HG03025 (cell line): ENCODE measurements at regions not wholly inside any gene's neighbourhood (a gene's known extent, or its start where the extent isn't known, plus 50 kb on each side); places are given as distances from the start of the nearest gene placed in this dataset.
"Not testable (repeated sequence)": the region's sequence is repeated elsewhere in the genome, so short reads cannot be mapped to it uniquely, and the experiment has no call there.

Source experiments
- ATAC-seq: cut with Tn5 transposase; IDR thresholded peaks from one replicate; pipeline ENCODE4 v1.9.1; 2021; ENCODE audit warnings: mild to moderate bottlenecking, moderate library complexity; ENCODE audit not compliant: unreplicated experiment, low FRiP score

- no peak for ATAC-seq
These were observed 124.5 kb upstream of the SLC13A1 start for GRCh38 chr7:123324283-123324682.

GRCh38 chr7:123323689-123324088, 123.9 kb upstream of the SLC13A1 start:
- no peak for ATAC-seq

GRCh38 chr7:123321578-123321977, 121.8 kb upstream of the SLC13A1 start:
- not testable (repeated sequence) for ATAC-seq

GRCh38 chr7:123319911-123320310, 120.1 kb upstream of the SLC13A1 start:
- ATAC-seq, result no peak

GRCh38 chr7:123314886-123315285, 115.1 kb upstream of the SLC13A1 start:
- ATAC-seq, result no peak

DNA sequence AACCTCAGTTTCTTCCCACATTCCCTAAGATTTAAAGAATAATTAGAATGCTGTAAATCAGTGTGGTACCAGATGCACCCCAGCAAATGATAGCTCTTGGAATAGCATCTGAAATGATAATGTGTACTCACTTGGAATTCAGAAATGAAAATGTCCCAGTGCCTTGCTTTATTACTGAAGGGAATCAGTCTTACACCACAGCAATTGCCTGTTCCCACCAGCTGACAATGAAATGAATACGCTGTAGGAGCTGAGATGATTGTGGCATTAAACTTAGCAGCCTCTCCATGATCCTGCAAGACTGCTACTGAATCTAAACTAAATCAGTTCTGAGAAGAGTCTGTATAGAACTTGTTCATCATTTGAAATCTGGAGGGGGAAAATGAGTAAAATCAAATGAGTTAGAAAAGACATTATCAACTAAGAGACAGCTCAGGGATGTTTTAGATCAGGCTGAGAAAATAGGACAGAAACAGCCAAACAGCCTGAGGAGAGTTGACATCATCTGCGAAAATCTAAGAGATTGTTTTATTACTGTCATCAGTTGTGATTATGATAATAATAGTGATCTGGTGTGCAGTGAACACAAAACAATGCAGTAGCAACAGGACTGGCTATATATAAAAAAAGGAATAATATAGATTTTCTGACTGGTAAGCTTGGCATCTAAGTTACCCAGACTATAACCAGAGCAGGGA, 108.6 kb upstream of the SLC13A1 start:
- ATAC-seq, result no peak

DNA sequence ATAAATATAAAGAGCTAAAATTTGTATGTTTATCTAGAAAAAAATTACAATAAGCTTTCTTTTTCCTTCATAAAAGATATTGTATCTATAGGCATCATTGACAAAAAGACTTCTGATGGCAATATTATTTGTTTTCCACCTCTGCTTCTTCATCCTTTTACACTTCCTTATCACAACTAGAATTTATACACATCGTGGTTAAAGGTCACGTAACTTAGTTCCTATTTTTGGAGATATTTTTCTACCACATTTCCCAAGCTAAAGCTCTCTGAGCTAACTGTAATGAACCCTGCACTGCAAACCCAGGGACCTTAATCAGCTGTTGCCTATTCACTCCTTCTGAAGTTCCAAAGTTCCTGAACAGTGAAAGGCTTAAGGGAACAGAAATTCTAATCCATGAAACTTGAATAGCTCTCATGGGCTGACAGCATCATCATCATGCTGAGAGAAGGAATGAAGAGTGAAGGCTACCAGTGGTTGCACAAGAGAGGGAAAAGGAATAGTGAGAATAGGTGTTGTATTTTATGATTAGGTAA, 106.1 kb upstream of the SLC13A1 start:
- no peak for ATAC-seq

DNA sequence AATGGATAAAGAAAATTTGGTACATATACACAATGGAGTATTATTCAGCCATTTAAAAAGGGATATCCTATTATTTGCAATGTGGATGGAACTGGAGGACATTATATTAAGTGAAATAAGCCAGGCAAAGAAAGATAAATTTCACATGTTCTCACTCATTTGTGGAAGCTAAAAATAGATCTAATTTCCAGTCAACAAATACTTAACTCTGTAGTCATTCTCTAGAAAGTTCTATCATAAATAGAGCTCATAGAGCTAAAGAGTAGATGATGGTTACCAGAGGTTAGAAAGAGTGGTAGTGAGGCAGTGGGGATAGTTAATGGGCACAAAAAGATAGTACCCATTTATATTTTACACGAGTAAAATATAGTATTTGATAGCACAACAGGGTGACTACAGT, 104.2 kb upstream of the SLC13A1 start:
- ATAC-seq, result no peak

GRCh38 chr7:123296965-123297364, 97.2 kb upstream of the SLC13A1 start:
- ATAC-seq, result no peak

DNA sequence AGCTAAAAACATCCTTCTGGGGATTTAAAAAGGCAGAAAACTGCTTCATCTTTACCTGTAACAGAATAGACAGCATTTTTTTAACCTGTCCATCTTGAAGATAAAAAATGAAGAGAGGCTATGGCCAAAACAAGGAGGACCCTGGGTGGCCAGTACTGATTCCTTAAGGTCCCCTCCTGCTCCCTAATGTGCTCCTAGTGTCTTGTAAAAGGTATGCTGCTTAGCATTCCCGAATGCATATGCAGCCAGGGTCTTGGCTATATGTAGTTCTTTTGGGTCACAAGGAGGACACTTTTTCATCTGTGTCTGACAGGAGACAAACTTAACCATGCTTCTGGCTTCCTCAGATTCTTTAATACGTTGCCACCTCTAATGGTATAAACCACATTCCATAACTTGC, 93.9 kb upstream of the SLC13A1 start:
- ATAC-seq, result no peak

- ATAC-seq, result no peak
These were observed 92.5 kb upstream of the SLC13A1 start for GRCh38 chr7:123292227-123292626.

- ATAC-seq, result no peak
These were observed 89.4 kb upstream of the SLC13A1 start for GRCh38 chr7:123289200-123289599.

DNA sequence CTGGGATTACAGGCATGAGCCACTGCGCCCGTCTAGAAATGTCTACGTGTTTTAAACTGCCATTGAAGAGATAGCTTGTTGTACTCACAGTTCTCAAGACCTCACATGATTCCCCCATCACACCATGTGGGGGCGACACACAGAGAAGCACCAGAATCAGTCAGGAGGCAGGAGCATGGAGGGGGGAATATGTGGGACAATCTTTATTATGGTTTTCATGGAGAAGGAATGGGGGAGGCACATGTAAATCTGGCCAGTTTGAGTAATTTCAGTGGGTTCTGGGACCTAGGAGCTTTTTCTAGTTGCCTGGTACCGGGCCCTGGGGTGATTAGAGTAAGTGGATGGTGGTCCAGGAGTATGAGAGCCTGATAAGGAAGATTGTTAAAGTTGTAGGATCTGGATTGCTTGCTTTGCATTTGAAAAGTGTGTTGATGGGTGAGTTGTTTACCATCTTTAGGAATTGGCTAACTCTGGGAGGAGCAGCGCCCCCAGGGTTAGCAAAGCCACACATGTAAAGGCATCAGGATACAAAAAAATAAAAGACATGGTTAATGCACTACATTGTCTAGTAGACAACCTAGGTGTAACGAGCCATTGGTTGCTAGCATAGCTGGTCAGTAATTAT, 85.4 kb upstream of the SLC13A1 start:
- no peak for ATAC-seq

DNA sequence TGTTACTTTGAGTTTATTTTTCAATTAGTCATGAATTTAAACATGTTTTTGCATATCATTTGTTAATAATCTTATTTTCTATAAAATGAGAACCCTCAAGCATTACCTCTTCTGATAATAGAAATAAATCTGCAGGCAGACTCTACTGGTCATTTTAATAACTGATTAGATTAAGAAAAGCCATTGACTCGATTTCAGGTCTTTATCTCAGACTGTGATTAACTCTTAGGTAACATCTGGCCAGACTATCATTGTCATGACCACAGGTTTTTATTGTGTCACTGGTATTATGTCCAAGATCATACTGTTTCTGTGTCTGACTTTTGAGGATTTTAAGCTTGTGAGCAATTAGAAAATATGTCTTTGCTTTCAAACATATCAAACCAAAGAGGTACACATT, 83.6 kb upstream of the SLC13A1 start:
- no peak for ATAC-seq

DNA sequence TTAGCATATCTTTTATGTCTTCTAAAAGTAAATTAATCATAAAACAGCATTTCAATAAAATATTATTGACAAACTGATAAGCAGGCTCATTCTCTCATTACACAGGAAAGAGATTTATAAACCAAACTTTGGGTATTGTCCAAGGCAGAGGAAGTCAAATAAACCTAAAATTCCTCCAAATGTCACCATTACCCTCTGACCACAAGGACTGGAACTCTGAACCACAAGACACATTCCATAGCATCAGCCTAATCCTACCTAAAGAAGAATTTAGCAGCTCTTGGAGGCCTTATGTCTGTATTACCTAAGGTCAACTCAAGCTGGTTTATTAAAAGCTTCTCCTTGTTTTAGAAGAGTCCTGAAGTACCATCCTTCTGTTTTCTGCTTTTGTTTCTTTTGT, 82.4 kb upstream of the SLC13A1 start:
- no peak for ATAC-seq

GRCh38 chr7:123279949-123280348, 80.2 kb upstream of the SLC13A1 start:
- no peak for ATAC-seq

- ATAC-seq, result no peak
These were observed 75.4 kb upstream of the SLC13A1 start for GRCh38 chr7:123275036-123275753.

- ATAC-seq, result no peak
These were observed 73.4 kb upstream of the SLC13A1 start for GRCh38 chr7:123273185-123273584.

DNA sequence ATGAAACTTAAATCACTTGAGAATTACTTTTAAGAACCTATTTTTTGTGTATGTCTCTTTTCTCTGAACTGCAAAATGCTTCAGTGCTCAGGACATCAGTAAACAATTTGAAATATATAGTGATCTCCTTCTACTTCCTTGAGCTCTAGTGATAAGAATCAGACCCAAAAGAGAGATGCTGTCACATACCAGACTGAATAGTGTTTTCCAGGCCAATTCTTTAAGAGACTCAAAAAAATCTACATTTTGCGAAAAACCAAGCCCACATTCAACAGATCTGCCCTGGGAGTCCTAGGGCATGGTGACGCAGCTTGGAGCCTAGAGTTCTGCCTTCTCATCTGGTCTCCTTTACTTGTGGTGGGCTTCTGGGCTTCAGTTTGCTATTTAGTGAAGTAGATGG, 72.1 kb upstream of the SLC13A1 start:
- no peak for ATAC-seq

GRCh38 chr7:123271231-123271630, 71.5 kb upstream of the SLC13A1 start:
- no peak for ATAC-seq

DNA sequence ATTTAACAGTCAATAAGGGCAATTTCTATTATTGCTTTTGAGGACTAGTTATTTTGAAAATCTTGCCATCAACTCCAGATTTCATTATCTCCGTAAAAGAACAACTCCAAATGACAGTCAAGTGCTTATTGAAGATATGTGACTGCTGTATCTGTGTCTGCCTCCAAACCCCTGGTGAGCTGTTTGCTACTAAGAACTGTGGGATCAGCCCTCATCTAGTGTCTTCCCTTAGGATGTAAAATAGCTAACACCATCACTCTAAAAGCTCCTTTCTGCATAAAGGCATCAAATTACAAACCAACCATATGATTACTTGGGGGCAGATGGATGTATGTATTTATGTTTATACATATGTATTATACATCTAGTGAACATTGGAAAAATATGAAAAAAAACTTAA, 70.8 kb upstream of the SLC13A1 start:
- ATAC-seq, result no peak

GRCh38 chr7:123265853-123266252, 66.1 kb upstream of the SLC13A1 start:
- no peak for ATAC-seq
